ENCODE measurements at regions not wholly inside any gene's neighbourhood (a gene's known extent, or its start where the extent isn't known, plus 50 kb on each side); places are given as distances from the start of the nearest gene placed in this dataset.

GRCh38 chr1:5742801-5743200, 249.4 kb downstream of the NPHP4 start:
- TF ChIP-seq CTCF (IDR thresholded peaks at IDR 0.05) (no peak), POLR2AphosphoS5 (IDR thresholded peaks at IDR 0.05) (no peak), POLR2A (IDR thresholded peaks at IDR 0.05) (no peak)
